IMR-90 (cell line): ENCODE measurements at regions not wholly inside any gene's neighbourhood (a gene's known extent, or its start where the extent isn't known, plus 50 kb on each side); places are given as distances from the start of the nearest gene placed in this dataset.

Source experiments
- CTCF ChIP-seq: conservative IDR thresholded peaks from 2 replicates; pipeline ENCODE4 v1.5.1; 2012; ENCODE audit warnings: mild to moderate bottlenecking, low read depth, low read length, improper control_type of control experiment
- FOS ChIP-seq: fragments of 150-350 bp; IDR thresholded peaks from 2 replicates; pipeline ENCODE4 v1.6.1; 2016; ENCODE audit warnings: low read depth, low read length
- MAFK ChIP-seq: IDR thresholded peaks from 2 replicates; pipeline ENCODE4 v1.6.1; 2012; ENCODE audit warnings: low read depth, low read length, improper control_type of control experiment
- MAZ ChIP-seq: IDR thresholded peaks from 2 replicates; pipeline ENCODE4 v1.6.1; 2012; ENCODE audit warnings: low read depth, mild to moderate bottlenecking, low read length, improper control_type of control experiment, moderate library complexity, borderline replicate concordance
- NFE2L2 ChIP-seq: fragments of 150-350 bp; IDR thresholded peaks from 2 replicates; pipeline ENCODE4 v1.6.1; 2016; ENCODE audit warnings: low read depth, mild to moderate bottlenecking, low read length
- POLR2A ChIP-seq: IDR thresholded peaks from 2 replicates; pipeline ENCODE4 v1.6.1; 2012; ENCODE audit warnings: mild to moderate bottlenecking, low read depth, low read length
- RAD21 ChIP-seq: IDR thresholded peaks from 2 replicates; pipeline ENCODE4 v1.6.1; 2012; ENCODE audit warnings: low read length, improper control_type of control experiment
- RFX5 ChIP-seq: IDR thresholded peaks from 2 replicates; pipeline ENCODE4 v1.8.0; 2012; ENCODE audit warnings: low read depth, mild to moderate bottlenecking, low read length, moderate library complexity
- TF ChIP-seq, protein P1 (sequence below): fragments of 150-350 bp; IDR thresholded peaks from 2 replicates; pipeline ENCODE4 v1.6.1; 2017; ENCODE audit warnings: mild to moderate bottlenecking, antibody characterized with exemption, low read length, low read depth

DNA sequence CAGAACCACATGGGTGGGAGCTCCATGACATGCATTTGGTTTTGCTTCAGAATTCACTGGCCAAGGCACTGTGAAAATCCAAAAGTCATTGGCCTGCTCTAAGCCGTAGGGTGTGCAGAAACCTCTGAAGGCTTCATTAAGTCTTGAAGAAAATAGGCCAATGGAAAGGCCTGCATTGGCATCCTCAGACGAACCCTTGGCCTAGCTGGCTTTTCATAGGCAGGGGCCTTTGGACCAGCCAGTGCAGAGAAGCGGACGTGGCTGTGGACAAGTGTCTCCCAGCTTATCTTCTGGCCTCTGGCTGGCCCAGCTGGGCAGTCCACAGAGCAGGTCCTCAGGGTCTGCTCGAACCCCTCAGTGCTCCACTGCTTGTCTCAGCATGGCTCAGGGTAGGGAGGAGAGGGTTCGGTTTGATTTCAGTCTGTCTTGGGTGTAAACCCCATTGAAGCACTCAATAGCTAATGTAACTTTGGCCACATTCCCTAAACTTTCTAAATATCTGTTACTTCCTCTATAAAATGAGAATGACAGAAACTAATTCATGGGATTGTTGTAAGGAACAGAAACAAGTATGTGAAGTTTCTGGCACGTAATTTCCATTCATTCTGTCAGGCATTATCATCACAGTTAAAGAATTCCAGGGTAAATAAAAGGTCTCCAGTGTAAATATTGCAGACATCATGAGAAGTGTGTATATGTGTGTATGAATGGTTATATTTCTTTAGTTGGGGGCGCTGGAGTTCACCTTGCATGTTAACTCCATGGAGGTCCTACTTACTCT, 125.5 kb downstream of the TFCP2L1 start:
- TF ChIP-seq CTCF (no peak), POLR2A (no peak), RAD21 (no peak), MAZ (no peak), RFX5 (no peak), NFE2L2 (no peak), FOS (no peak), MAFK (no peak)
- TF ChIP-seq, protein P1, sequence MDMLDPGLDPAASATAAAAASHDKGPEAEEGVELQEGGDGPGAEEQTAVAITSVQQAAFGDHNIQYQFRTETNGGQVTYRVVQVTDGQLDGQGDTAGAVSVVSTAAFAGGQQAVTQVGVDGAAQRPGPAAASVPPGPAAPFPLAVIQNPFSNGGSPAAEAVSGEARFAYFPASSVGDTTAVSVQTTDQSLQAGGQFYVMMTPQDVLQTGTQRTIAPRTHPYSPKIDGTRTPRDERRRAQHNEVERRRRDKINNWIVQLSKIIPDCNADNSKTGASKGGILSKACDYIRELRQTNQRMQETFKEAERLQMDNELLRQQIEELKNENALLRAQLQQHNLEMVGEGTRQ: no peak
